ENCODE measurements at regions not wholly inside any gene's neighbourhood (a gene's known extent, or its start where the extent isn't known, plus 50 kb on each side); places are given as distances from the start of the nearest gene placed in this dataset.
A peak's percentile ranks its signal among the peaks of the same experiment; 100 is the strongest.

DNA sequence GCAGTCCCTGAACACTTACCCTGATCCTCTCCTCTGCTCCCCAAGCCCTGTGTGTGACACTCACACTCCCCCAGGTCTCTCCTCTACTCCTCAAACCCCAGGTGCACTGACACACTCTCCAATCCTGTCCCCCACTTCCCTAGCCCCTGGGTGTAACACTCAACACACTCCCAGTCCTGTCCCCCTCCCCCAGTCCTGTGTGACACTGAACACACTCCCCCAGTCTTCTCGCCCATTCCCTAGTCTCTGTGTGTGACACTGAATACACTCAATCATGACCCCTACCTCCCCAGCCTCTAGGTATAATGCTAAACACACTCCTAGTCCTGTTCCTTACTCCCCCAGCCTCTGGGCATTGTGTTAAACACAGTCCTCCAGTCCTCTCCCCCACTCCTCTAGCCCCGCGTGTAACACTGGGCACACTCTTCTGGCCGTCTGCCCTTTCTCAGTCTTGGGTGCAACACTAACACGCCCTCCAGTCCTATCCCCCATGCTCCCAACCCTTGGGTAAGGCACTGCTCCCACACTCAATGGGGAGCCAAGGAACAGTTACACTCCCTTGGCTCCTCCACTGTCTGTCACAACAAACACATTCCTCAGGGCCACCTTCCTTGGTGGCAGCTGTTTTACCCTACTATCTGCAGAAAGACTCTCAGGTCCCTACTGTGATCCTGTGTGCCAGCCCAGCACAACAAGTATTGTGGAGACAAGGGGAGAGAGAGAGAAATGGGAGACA is 82.5 kb upstream of the PKDCC start:
- TF ChIP-seq FOXP2 (optimal IDR thresholded peaks at IDR 0.05; ENCODE audit: borderline replicate concordance, extremely low read depth, extremely low read length, insufficient read depth) = no peak
- TF ChIP-seq SIN3A (IDR thresholded peaks at IDR 0.05; ENCODE audit: borderline replicate concordance, insufficient read depth, low read length) = no peak
- no peak for TF ChIP-seq POLR2AphosphoS5 (IDR thresholded peaks at IDR 0.05; ENCODE audit: low read depth, low read length)
- no peak for TF ChIP-seq TAF1 (IDR thresholded peaks at IDR 0.05; ENCODE audit: borderline replicate concordance, insufficient read depth, low read length)
- TF ChIP-seq, protein P1, sequence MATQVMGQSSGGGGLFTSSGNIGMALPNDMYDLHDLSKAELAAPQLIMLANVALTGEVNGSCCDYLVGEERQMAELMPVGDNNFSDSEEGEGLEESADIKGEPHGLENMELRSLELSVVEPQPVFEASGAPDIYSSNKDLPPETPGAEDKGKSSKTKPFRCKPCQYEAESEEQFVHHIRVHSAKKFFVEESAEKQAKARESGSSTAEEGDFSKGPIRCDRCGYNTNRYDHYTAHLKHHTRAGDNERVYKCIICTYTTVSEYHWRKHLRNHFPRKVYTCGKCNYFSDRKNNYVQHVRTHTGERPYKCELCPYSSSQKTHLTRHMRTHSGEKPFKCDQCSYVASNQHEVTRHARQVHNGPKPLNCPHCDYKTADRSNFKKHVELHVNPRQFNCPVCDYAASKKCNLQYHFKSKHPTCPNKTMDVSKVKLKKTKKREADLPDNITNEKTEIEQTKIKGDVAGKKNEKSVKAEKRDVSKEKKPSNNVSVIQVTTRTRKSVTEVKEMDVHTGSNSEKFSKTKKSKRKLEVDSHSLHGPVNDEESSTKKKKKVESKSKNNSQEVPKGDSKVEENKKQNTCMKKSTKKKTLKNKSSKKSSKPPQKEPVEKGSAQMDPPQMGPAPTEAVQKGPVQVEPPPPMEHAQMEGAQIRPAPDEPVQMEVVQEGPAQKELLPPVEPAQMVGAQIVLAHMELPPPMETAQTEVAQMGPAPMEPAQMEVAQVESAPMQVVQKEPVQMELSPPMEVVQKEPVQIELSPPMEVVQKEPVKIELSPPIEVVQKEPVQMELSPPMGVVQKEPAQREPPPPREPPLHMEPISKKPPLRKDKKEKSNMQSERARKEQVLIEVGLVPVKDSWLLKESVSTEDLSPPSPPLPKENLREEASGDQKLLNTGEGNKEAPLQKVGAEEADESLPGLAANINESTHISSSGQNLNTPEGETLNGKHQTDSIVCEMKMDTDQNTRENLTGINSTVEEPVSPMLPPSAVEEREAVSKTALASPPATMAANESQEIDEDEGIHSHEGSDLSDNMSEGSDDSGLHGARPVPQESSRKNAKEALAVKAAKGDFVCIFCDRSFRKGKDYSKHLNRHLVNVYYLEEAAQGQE (IDR thresholded peaks at IDR 0.05; ENCODE audit: insufficient read depth in 1 of 2, low read depth in 2 of 2, low read length in 2 of 2) = no peak

DNA sequence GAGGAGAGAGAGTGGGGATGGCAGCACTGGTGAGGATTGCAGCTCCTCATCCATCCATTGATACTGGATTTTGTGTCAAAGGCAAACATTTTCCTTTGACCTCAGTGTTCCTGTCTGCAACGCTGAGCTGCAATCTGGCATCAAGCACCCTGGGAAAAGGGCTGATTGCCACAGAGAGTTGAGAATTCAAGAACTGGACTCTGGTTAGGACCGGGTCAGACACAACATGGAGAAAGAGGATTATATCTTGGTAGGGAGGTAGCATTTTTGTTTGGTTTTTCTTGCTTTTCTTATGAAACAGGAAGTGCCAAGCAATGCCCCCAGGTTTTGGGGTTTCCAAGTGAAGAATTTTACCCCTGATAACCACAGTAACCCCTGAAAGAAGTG is 81.9 kb upstream of the PKDCC start:
- TF ChIP-seq SIN3A (IDR thresholded peaks at IDR 0.05; ENCODE audit: borderline replicate concordance, insufficient read depth, low read length) (no peak), TAF1 (IDR thresholded peaks at IDR 0.05; ENCODE audit: borderline replicate concordance, insufficient read depth, low read length) (no peak), POLR2AphosphoS5 (IDR thresholded peaks at IDR 0.05; ENCODE audit: low read depth, low read length) (no peak), FOXP2 (optimal IDR thresholded peaks at IDR 0.05; ENCODE audit: borderline replicate concordance, extremely low read depth, extremely low read length, insufficient read depth) (no peak)
- TF ChIP-seq, protein P1 (IDR thresholded peaks at IDR 0.05; ENCODE audit: insufficient read depth in 1 of 2, low read depth in 2 of 2, low read length in 2 of 2) = no peak

DNA sequence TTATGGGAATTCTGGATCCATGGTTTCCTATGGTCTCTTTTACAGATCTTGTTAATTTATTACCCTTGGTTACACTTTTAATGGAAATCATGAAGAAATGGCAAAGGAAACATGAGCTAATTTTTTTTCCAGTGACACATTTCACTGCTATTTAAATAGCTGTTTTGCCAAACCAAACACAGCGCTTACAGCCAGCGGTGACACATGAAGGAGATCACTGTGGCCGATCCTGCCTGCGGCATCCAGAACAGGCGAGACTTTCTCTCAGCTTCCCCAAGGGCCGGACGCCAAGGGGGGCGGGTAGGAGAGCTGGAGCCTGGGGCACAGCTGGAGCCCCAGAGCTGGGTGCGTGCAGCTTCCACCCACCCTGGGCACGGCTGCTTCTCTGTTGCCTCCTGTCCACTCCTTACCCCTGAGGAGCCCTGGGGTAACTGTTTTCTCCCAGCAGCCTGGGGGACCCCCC is 81.4 kb upstream of the PKDCC start:
- peak; percentile 41 for TF ChIP-seq FOXP2 (optimal IDR thresholded peaks at IDR 0.05; ENCODE audit: borderline replicate concordance, extremely low read depth, extremely low read length, insufficient read depth)
- TF ChIP-seq, protein P1 (IDR thresholded peaks at IDR 0.05; ENCODE audit: insufficient read depth in 1 of 2, low read depth in 2 of 2, low read length in 2 of 2) = no peak

DNA sequence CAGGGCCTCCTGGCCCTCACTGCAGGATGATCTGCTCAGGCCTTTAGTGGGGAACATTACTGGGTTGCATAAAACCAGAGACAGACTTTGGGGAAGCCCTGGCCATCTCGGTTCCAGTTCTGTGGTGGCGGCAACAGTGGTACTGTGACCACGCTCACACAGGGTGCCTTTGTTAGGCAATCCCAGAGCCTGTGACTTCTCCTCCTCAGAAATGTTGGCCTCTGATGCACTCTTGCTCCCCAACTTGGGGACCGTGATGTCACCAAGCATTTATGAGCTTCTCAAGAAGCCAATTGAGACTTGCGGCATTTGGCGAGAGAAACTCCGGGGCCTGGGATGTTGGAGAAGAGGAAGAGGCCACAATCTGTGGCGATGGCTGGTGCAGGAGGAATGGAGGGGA is 80.9 kb upstream of the PKDCC start:
- TF ChIP-seq, protein P1 (IDR thresholded peaks at IDR 0.05; ENCODE audit: insufficient read depth in 1 of 2, low read depth in 2 of 2, low read length in 2 of 2) = no peak
- TF ChIP-seq SIN3A (IDR thresholded peaks at IDR 0.05; ENCODE audit: borderline replicate concordance, insufficient read depth, low read length) (no peak), TAF1 (IDR thresholded peaks at IDR 0.05; ENCODE audit: borderline replicate concordance, insufficient read depth, low read length) (no peak)
